Fibroblast of skin of right biceps (primary cell): ENCODE measurements at regions not wholly inside any gene's neighbourhood (a gene's known extent, or its start where the extent isn't known, plus 50 kb on each side); places are given as distances from the start of the nearest gene placed in this dataset.

Experiments used
- DNase-seq: peaks from one replicate; pipeline ENCODE4 v3.0.0-alpha.2; 2013

- DNase-seq = no peak
Observed at GRCh38 chr20:25135031-25135430, 53.1 kb upstream of the VSX1 start.

DNA sequence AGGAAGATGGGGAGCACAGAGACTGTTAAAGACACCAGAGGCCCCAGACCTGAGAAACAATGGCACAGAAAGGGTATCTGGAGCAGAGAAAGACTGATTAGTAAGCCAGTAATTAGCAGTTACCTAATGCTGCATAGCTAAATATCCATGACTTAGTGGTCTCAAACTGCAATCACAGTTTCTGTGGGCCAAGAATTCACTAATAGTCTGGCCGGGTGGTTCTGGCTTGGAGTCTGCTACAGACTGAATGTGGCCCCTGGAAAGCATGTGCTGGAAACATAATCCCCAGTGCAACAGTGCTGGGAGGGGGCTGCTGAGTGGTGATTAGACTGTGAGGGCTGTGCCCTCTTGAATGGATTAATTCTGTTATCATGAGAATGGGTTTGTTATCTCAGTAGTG is 54.1 kb upstream of the VSX1 start:
- no peak for DNase-seq

GRCh38 chr20:25136643-25137559 is 55.0 kb upstream of the VSX1 start:
- DNase-seq = peak; percentile 82

- DNase-seq = no peak
Observed at GRCh38 chr20:25139029-25139705, 56.3 kb upstream of the ENTPD6 start.

DNA sequence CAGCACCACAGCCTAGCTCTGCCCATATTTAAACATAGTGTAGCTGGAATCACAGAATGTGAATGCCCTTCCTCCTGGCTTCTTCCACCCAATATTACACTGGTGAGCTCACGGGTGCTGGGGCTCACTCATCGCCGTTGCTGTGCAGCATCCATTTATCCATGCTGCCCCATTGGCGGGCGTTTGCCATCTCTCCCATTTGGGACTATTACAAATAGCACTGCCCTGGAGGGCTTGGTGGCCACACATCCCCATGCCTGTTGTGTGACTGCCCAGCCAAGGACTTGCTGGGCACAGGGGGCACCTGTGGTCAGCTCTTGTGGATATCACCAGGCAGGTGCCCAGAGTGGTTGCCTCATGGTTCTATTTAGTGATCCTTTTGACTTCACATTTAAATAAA is 54.5 kb upstream of the ENTPD6 start:
- DNase-seq = no peak

- DNase-seq = no peak
Observed at GRCh38 chr20:25142435-25142834, 53.1 kb upstream of the ENTPD6 start.

- no peak for DNase-seq
Observed at GRCh38 chr20:25145131-25145530, 50.4 kb upstream of the ENTPD6 start.
